Fibroblast of lung (primary cell): ENCODE measurements at regions not wholly inside any gene's neighbourhood (a gene's known extent, or its start where the extent isn't known, plus 50 kb on each side); places are given as distances from the start of the nearest gene placed in this dataset.
A peak's percentile ranks its signal among the peaks of the same experiment; 100 is the strongest.

ENCODE experiments used
- DNase-seq, 2 donors: peaks; one replicate each; pipeline versions ENCODE4 v3.0.0 to v3.0.0-alpha.2; 2010; ENCODE audit warnings: low read depth in 2 of 2
- H2AFZ ChIP-seq: 2 replicates; pipeline ENCODE4 v1.5.1; 2012; ENCODE audit warnings: low read length, control low read depth, inconsistent platforms
- H3K27ac ChIP-seq: 2 replicates; pipeline ENCODE4 v1.5.1; 2011; ENCODE audit warnings: low read length, control low read depth; ENCODE audit not compliant: insufficient read depth
- H3K27me3 ChIP-seq: 2 replicates; pipeline ENCODE4 v1.5.1; 2011; ENCODE audit warnings: mild to moderate bottlenecking, low read length; ENCODE audit not compliant: control insufficient read depth, insufficient read depth
- H3K36me3 ChIP-seq: 2 replicates; pipeline ENCODE4 v1.5.1; 2011; ENCODE audit warnings: low read length; ENCODE audit not compliant: control insufficient read depth, insufficient read depth
- H3K4me1 ChIP-seq: 2 replicates; pipeline ENCODE4 v1.5.1; 2011; ENCODE audit warnings: low read length; ENCODE audit not compliant: control insufficient read depth, insufficient read depth; ENCODE audit errors: extremely low read depth
- H3K4me2 ChIP-seq: 2 replicates; pipeline ENCODE4 v1.5.1; 2011; ENCODE audit warnings: low read length, control low read depth; ENCODE audit not compliant: insufficient read depth; ENCODE audit errors: extremely low read depth
- H3K4me3 ChIP-seq, 4 experiments: fragments of 200-600 bp in 1 of 4; sonication (generic) in 1 of 4; replicated peaks in 1 of 4; 2 replicates each; pipeline ENCODE4 v1.5.1; 2011 to 2016; ENCODE audit warnings: low read length in 4 of 4, low read depth in 3 of 4, mild to moderate bottlenecking in 3 of 4, control low read depth in 2 of 4, inconsistent platforms in 1 of 4, mixed read lengths in 1 of 4; ENCODE audit not compliant: insufficient read depth in 1 of 4; ENCODE audit errors: control extremely low read depth in 1 of 4
- H3K79me2 ChIP-seq: 2 replicates; pipeline ENCODE4 v1.5.1; 2012; ENCODE audit warnings: mild to moderate bottlenecking, low read length, inconsistent platforms; ENCODE audit not compliant: control insufficient read depth, insufficient read depth
- H3K9ac ChIP-seq: 2 replicates; pipeline ENCODE4 v1.5.1; 2011; ENCODE audit warnings: mild to moderate bottlenecking, low read length, control low read depth; ENCODE audit not compliant: insufficient read depth
- H3K9me3 ChIP-seq: 2 replicates; pipeline ENCODE4 v1.5.1; 2012; ENCODE audit warnings: low read depth, low read length; ENCODE audit not compliant: control insufficient read depth, insufficient read depth
- H4K20me1 ChIP-seq: 2 replicates; pipeline ENCODE4 v1.5.1; 2011; ENCODE audit warnings: low read length; ENCODE audit not compliant: control insufficient read depth, insufficient read depth; ENCODE audit errors: extremely low read depth
- EZH2 ChIP-seq: IDR thresholded peaks from 2 replicates; pipeline ENCODE4 v1.5.1; 2012; ENCODE audit warnings: low read length, control low read depth, mild to moderate bottlenecking; ENCODE audit errors: missing control alignments
- TF ChIP-seq, protein P1 (sequence below), 2 donors: IDR thresholded peaks in 1 of 2; conservative IDR thresholded peaks in 1 of 2; 1 replicate in 1 of 2; 2 replicates in 1 of 2; pipeline ENCODE4 v1.5.1; 2011 to 2012; ENCODE audit warnings: low read length in 2 of 2, control low read depth in 1 of 2, inconsistent platforms in 1 of 2, low read depth in 1 of 2, mild to moderate bottlenecking in 1 of 2

- Histone ChIP-seq H3K4me1 (no peaks in the 10 kb centered on the region), H3K79me2 (no peaks in the 10 kb centered on the region), H3K27me3 (no peaks in the 10 kb centered on the region), H3K4me3 (no peak overlapping the region), H2AFZ (no peak overlapping the region), H3K27ac (no peak overlapping the region), H3K9me3 (no peaks in the 10 kb centered on the region), H3K4me2 (no peak overlapping the region), H4K20me1 (no peaks in the 10 kb centered on the region), H3K36me3 (no peaks in the 10 kb centered on the region), H3K9ac (no peak overlapping the region)
- TF ChIP-seq, protein P1, sequence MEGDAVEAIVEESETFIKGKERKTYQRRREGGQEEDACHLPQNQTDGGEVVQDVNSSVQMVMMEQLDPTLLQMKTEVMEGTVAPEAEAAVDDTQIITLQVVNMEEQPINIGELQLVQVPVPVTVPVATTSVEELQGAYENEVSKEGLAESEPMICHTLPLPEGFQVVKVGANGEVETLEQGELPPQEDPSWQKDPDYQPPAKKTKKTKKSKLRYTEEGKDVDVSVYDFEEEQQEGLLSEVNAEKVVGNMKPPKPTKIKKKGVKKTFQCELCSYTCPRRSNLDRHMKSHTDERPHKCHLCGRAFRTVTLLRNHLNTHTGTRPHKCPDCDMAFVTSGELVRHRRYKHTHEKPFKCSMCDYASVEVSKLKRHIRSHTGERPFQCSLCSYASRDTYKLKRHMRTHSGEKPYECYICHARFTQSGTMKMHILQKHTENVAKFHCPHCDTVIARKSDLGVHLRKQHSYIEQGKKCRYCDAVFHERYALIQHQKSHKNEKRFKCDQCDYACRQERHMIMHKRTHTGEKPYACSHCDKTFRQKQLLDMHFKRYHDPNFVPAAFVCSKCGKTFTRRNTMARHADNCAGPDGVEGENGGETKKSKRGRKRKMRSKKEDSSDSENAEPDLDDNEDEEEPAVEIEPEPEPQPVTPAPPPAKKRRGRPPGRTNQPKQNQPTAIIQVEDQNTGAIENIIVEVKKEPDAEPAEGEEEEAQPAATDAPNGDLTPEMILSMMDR (conservative IDR thresholded peaks at IDR 0.05 in 1 of 2, IDR thresholded peaks at IDR 0.05 in 1 of 2; ENCODE audit: low read depth in 1 of 2, low read length in 2 of 2), result no peak
- no peak for TF ChIP-seq EZH2
- no peak for DNase-seq
Observed at GRCh38 chr21:16353764-16354163, 624.0 kb downstream of the USP25 start.

DNA sequence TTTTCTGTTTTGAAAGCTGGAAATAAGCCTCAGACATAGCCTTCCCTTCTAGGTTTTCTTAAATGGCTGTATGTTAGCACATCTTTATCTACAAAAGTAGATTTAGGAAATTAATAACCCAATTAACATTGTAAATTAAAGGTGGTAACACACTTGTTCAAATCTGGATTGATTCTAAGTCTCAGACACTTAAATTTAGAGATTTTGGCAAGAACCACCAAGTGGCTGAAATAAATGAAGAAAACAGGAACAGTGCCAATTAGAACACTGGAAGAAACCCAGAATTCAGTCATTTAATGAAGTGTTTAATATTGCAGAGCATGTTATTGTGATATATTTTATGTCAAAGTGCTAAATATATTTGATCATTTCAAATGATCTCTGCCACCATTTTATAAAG, 628.2 kb downstream of the USP25 start:
- Histone ChIP-seq H3K4me2 (no peak overlapping the region), H3K9ac (no peak overlapping the region), H3K36me3 (no peaks in the 10 kb centered on the region), H3K4me3 (no peak overlapping the region), H3K27me3 (no peaks in the 10 kb centered on the region), H2AFZ (no peak overlapping the region), H3K9me3 (no peaks in the 10 kb centered on the region), H4K20me1 (no peaks in the 10 kb centered on the region), H3K4me1 (no peaks in the 10 kb centered on the region), H3K79me2 (no peaks in the 10 kb centered on the region), H3K27ac (no peak overlapping the region)
- DNase-seq, result peak in 1 of 2 donors; percentile 30
- TF ChIP-seq, protein P1 (conservative IDR thresholded peaks at IDR 0.05 in 1 of 2, IDR thresholded peaks at IDR 0.05 in 1 of 2; ENCODE audit: low read depth in 1 of 2, low read length in 2 of 2), result no peak
- TF ChIP-seq EZH2, result no peak

DNA sequence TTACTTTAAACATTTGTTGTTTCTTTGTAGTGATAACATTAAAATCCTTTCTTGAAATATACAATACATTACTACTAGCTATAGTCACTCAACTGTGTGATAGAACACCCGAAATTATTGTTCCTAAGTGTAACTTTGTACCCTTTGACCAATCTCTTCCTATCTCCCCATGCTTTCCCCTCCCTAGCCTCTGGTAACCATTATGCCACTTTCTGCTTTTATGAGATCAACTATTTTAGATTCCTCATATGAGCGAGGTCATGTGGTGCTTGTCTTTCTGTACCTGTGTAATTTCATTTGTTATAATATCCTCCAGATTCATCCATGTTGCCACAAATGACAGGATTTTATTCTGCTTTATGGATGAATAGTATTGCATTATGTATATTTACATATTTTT, 629.0 kb downstream of the USP25 start:
- no peaks in the 10 kb centered on the region for H4K20me1 ChIP-seq
- H3K4me3 ChIP-seq, result no peak overlapping the region
- H3K79me2 ChIP-seq, result no peaks in the 10 kb centered on the region
- H3K9me3 ChIP-seq, result no peaks in the 10 kb centered on the region
- H3K4me1 ChIP-seq, result no peaks in the 10 kb centered on the region
- no peak for DNase-seq
- H3K4me2 ChIP-seq, result no peak overlapping the region
- TF ChIP-seq, protein P1 (conservative IDR thresholded peaks at IDR 0.05 in 1 of 2, IDR thresholded peaks at IDR 0.05 in 1 of 2; ENCODE audit: low read depth in 1 of 2, low read length in 2 of 2), result no peak
- no peak for TF ChIP-seq EZH2
- H3K36me3 ChIP-seq, result no peaks in the 10 kb centered on the region
- H3K27me3 ChIP-seq, result no peaks in the 10 kb centered on the region
- no peak overlapping the region for H3K27ac ChIP-seq
- H3K9ac ChIP-seq, result no peak overlapping the region
- no peak overlapping the region for H2AFZ ChIP-seq
